ENCODE measurements at regions not wholly inside any gene's neighbourhood (a gene's known extent, or its start where the extent isn't known, plus 50 kb on each side); places are given as distances from the start of the nearest gene placed in this dataset.

DNA sequence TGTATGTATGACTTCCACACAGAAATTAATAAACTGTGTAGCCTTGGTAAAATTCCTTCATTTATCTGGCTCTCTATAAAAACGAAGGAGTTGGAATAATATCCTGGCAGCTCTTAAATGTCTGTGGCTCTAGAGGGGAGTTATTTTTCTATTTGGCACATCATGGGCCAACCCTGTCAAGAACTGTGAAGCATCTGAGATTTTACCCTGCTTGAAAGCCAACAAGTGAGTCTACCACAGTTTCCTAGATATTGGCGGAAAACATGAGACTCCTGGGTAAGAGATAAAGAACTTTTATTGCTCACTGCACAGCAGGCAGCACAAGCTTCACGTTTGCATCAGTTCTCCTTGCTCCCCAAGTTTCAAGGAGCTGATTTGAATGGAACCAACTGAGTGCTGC, 346.7 kb upstream of the CYRIA start:
- H2BK20ac ChIP-seq (ENCODE audit: low read depth, low read length, poor library complexity, severe bottlenecking), result no peak overlapping the region
- no peak overlapping the region for H3K23ac ChIP-seq (ENCODE audit: insufficient read length, low read depth, low read length)
- H3K4me1 Mint-ChIP-seq, result no peaks in the 10 kb centered on the region
- H3K36me3 Mint-ChIP-seq (ENCODE audit: insufficient read depth in 1 of 3, low read depth in 3 of 3), result no peaks in the 10 kb centered on the region
- H3K27me3 Mint-ChIP-seq (ENCODE audit: low read depth), result no peaks in the 10 kb centered on the region
- DNase-seq, result no peak
- no peak overlapping the region for H2BK120ac ChIP-seq (ENCODE audit: low read depth, low read length, poor library complexity, severe bottlenecking)
- H2BK12ac ChIP-seq (ENCODE audit: insufficient read length, low read depth, low read length), result no peak overlapping the region
- no peaks in the 10 kb centered on the region for H3K23me2 ChIP-seq (ENCODE audit: insufficient read length, low read depth, low read length, poor library complexity, severe bottlenecking)
- no peak overlapping the region for H3K4me3 Mint-ChIP-seq
- no peak overlapping the region for H2BK5ac ChIP-seq (ENCODE audit: insufficient read length, low read length)
- no peaks in the 10 kb centered on the region for H3K4me1 ChIP-seq (ENCODE audit: insufficient read depth, low read length)
- no peak overlapping the region for H3K18ac ChIP-seq (ENCODE audit: insufficient read length, low read depth, low read length)
- no peak overlapping the region for H3K14ac ChIP-seq (ENCODE audit: insufficient read depth, low read length)
- H3K9me3 Mint-ChIP-seq, result no peaks in the 10 kb centered on the region; a peak in 1 of 5 replicates
- H4K20me1 ChIP-seq (ENCODE audit: control insufficient read depth, insufficient read depth, insufficient read length), result no peaks in the 10 kb centered on the region
- no peak overlapping the region for H3K4ac ChIP-seq (ENCODE audit: low read depth, low read length)
- no peaks in the 10 kb centered on the region for H3K27me3 ChIP-seq (ENCODE audit: insufficient read depth, low read length)
- no peak overlapping the region for H4K8ac ChIP-seq (replicated peaks; ENCODE audit: insufficient read length, low read depth, low read length)
- no peak overlapping the region for H2AK5ac ChIP-seq (ENCODE audit: insufficient read length, low read length)
- no peak overlapping the region for H4K5ac ChIP-seq (ENCODE audit: insufficient read length, low read depth, low read length)
- no peak overlapping the region for H3T11ph ChIP-seq (ENCODE audit: low read length)
- H2BK15ac ChIP-seq (ENCODE audit: low read depth, low read length), result no peak overlapping the region
- H3K56ac ChIP-seq (ENCODE audit: insufficient read length, low read depth, low read length), result no peak overlapping the region
- no peaks in the 10 kb centered on the region for H3K79me2 ChIP-seq (ENCODE audit: insufficient read depth, low read length)
- no peak overlapping the region for H3K9ac ChIP-seq (ENCODE audit: extremely low read depth, insufficient read length, low read length)
- H3K79me1 ChIP-seq (ENCODE audit: insufficient read depth, low read depth, low read length, poor library complexity, severe bottlenecking), result no peaks in the 10 kb centered on the region
- H2AFZ ChIP-seq (ENCODE audit: low read length), result no peak overlapping the region
- TF ChIP-seq, protein P1, sequence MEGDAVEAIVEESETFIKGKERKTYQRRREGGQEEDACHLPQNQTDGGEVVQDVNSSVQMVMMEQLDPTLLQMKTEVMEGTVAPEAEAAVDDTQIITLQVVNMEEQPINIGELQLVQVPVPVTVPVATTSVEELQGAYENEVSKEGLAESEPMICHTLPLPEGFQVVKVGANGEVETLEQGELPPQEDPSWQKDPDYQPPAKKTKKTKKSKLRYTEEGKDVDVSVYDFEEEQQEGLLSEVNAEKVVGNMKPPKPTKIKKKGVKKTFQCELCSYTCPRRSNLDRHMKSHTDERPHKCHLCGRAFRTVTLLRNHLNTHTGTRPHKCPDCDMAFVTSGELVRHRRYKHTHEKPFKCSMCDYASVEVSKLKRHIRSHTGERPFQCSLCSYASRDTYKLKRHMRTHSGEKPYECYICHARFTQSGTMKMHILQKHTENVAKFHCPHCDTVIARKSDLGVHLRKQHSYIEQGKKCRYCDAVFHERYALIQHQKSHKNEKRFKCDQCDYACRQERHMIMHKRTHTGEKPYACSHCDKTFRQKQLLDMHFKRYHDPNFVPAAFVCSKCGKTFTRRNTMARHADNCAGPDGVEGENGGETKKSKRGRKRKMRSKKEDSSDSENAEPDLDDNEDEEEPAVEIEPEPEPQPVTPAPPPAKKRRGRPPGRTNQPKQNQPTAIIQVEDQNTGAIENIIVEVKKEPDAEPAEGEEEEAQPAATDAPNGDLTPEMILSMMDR (conservative IDR thresholded peaks at IDR 0.05), result no peak
- H3K27ac Mint-ChIP-seq, result no peak overlapping the region
- WGBS (ENCODE audit: extremely low coverage, insufficient read length, low lambda C conversion rate), result no CpG with 5 or more reads among the region's 3 CpGs
- H3K9me3 ChIP-seq (ENCODE audit: control insufficient read depth, low read depth, low read length), result no peaks in the 10 kb centered on the region
- H4K91ac ChIP-seq (ENCODE audit: insufficient read length, low read depth, low read length), result no peak overlapping the region
- H3K4me2 ChIP-seq (ENCODE audit: insufficient read depth, insufficient read length, low read length), result no peak overlapping the region
- H3K27ac ChIP-seq (ENCODE audit: insufficient read length, low read depth, low read length), result no peak overlapping the region

Measured in H9 (cell line).